ENCODE measurements at regions not wholly inside any gene's neighbourhood (a gene's known extent, or its start where the extent isn't known, plus 50 kb on each side); places are given as distances from the start of the nearest gene placed in this dataset.

DNA sequence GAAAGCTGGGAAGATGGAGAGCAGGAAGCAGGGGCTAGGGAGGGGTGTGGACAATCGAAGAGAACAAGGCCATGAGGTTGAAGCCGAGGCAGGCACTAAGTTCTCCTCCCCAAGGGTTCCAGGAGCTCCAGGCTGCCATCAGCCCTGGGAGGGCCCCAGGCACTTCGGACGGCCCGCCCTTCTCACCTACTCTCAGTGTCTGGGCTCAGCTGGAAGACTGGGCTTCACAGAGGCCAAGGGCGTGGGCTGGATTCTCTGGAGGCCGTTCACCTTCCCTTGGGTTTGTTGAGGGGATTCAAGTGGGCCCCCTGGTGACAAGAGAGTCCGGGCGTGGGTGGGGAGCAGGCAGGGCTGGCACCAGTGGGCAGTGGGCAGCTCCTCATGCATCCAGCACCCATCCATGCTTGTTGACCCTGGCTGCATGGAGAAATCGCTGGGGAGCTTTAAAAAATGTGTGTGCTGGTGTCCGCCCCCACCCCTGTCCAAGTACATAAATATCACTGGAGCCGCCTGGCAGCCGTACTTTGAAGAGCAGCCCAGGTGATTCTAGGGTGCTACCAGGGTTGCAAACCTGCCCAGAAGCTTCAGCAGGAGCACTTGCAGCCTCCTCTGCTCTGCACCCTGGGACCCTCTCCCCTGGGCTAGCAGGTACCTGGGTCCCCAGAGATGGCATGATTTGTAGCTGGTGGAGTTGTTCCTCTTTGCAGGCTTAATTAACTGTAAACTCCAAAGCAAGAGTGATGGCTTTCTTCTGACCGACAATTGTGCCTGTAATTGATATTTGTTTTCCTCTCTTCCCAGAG is 74.3 kb downstream of the RTL6 start:
- DNase-seq (ENCODE audit: low spot score): no peak

DNA sequence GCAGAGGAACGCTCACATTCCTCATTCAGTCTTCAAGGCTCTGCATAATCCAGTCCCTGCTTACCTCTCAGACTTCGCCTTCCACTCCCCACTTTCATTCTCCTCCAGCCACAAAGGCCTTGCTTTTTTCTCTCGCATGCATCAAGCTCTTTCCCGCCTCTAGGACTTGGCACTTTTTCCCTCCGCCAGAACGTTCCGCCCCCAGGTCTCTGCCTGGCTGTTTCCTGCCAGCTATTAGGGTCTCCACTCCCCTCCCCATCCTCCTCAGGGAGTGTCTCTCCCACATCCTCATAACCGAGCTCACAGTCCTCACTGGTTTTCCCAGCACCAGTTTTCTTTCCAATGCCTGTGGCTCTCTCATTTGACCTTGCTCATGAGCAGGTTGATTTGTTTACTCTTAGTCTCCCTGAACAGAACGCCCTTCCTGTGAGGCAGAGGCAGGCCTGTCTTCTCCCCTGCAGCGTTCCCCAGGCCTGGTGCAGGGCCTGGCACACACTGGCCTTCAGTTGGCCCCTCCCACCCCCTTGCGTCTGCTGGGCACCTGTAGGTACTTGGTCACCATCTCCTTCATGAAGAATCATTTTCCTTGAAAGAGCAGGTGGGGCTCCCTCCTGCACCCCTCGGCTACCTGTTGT is 75.2 kb downstream of the RTL6 start:
- no peak for DNase-seq (ENCODE audit: low spot score)

DNA sequence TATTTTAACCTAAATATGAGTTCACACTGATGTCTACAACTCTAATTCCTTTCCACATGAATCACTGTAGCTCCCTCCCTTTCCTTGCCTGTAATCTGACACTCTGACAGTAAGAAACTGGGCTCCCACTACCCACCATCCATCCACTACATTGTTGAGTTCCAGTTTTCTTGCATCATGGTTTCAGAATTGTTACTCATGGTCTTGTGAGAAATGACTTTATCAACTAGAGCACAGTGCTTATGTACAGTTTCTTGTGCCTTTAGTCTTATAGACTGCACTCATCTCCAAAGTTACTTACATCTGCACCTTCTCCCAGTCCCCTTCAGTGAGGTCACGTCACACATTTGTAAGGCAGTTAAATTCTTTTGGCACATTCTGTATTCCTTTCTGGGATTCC is 78.6 kb downstream of the RTL6 start:
- no peak for DNase-seq (ENCODE audit: low spot score)

DNA sequence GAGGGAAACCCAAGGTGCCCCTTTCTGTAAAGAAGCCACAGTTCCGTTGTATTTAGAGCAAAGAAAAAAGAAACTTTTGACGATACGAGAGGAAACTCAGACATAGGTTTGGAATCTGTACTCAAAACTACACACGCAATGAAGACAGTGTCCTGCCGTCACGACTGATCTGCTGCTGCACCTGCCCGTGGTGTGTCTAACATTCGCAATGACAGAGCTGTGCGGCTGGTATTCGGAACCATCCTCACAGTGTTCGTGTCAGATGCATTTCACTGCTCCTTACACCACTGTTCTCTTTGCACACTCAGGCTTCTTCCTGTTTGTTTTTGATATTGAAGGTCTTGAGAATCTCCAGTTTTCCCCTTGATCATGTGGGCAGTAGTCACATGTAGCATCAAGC is 84.8 kb downstream of the RTL6 start:
- no peak for DNase-seq (ENCODE audit: low spot score)

DNA sequence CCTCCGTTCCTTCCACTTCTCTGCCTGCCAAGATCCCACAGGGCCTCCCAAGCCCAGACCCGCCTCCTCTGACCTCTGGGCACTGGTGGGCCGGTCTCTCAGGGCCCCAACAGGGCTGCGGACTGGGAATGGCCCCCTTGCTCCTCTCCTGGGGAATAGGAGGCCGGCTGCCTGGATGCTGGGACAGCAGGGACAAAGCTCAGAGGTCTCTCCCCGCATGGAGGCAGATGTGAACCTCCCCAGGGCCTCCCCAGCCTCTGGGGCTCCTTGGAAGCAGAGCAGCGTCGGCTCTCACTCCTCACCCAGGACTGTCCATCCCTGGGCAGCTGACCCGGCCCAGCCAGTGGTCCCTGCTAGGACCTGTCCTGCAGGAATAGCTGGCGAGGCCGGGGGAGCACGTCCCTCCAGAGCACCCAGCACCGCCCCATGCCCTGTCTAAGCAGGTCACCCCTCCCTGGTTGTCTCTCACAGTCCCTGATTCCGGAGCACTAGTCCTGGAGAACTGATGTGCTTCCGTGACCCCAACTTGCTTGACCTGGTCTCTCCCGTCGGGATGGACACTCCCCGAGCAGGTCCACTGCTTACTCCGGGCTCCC is 85.8 kb downstream of the RTL6 start:
- DNase-seq (ENCODE audit: low spot score): no peak

DNA sequence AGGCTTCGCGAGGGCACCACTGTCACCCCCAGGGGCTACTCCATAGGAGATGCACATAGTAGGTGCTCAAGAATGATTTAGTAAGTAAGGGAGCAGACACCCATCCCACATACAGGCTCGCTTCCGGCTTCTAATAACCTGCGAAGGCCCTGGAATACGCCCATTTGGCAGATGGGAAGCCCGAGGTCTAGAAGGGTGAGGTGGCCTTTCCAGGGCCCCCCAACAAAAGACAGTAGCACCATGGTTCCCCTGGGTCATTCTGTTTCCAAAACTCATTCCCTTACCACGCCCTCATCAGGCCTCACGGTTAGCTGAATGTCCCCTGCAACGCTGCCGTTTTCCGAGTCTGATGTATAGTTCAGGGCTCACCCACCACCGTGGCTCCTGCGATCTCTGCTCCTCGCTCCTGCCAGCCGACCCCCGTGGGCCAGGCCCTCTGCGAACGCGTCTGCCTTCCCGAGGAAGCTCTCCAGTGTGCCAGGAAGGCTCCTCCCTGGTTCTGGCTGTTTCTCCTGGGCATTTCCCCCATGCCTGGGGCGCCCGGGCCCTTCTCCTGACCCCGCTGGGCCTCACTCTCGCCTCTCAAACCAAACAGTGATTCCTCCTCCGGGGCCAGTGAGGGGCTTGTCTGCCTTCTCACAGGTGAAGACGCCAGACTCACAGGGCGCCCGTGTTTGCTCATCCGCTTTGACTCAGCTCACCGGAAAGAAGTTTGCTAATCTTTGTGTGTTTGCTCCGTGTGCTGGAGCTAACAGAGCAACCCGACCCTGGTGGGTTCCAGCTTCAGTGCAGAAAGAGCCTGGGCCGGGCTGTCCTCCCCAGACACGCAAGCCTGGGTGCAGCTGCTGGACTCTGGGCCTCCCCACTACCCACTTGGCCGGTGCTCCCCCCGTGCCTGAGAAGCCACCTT is 86.6 kb downstream of the RTL6 start:
- no peak for DNase-seq (ENCODE audit: low spot score)

DNA sequence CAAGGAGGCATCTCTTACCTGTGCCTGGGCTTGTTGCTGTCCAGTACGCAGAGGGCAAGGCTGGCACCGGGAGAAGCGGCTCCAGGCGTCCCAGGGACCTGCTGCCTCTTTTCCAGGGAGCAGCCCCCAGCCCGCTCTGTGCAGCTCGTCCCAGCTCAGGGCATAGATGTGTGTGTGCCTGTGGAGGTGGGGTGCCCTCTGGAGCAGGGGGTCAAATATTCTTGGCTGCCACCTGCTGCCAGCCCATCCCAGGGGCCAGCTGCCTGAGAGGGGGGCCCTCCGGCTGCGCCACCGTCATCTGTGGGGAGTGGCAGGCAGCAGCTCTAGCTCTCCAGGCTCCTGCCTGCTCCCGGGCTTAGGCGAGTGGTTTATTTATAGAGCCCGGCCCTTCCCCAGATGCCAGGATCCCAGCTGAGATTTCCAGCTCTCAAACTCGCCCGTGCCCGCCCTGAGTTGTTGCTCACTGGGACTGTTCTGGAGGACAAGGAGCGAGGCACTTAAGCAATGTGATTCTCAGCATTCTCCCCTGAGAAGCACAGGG is 87.5 kb downstream of the RTL6 start:
- DNase-seq (ENCODE audit: low spot score): no peak

DNA sequence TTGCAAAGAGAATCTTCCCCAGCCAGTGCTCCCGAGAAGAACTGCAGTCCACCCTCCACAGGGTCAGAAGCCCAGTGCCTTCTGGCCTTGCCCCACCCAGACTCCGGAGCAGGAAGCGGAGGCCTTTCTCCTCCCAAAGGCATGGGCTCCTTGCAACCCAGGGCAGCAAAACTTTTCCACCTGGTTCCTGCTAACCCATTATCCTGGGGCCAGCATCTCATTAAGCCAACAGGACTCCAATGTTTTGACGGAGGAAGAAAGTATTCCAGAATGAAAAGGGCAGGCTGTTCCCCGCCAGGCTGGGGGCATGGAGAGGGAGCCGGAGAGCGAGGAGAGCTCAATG is 88.1 kb downstream of the RTL6 start:
- no peak for DNase-seq (ENCODE audit: low spot score)

DNA sequence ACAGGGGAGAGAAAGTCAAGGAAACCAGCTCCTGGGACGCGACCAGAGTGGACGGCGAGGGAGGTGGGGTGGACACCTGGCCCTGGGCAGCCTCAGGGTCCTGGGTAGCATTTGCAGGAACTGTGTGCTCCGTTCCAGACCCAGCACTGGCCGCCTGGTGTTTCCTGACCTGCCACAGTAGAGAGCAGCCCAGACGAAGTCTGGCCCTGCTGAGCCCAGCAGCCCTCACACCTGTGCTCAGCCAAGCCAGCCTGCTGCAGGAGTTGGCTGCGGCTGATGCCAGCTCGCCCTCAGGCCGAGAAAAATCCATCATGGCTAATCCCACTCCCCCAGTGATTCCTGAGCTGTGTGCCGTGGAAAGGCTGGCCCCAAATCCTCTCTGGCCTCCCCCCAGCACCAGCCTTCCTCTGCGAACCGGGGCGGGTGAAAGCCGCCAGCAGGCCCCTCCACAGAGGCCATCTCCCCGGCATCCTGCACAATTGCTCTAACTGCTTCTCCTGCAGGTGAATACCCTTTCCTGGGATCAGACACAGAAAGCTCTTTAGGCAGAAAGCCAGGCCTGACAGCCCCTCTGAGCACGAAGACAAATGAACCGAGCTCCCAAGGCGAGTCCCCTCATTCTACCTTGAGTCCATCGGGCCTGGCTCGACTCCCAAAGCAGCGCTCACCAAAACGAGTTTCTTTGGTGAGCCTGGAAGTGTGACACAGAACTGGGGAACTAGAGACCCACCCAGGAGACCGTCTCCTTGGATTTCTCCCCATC is 88.6 kb downstream of the RTL6 start:
- no peak for DNase-seq (ENCODE audit: low spot score)

DNA sequence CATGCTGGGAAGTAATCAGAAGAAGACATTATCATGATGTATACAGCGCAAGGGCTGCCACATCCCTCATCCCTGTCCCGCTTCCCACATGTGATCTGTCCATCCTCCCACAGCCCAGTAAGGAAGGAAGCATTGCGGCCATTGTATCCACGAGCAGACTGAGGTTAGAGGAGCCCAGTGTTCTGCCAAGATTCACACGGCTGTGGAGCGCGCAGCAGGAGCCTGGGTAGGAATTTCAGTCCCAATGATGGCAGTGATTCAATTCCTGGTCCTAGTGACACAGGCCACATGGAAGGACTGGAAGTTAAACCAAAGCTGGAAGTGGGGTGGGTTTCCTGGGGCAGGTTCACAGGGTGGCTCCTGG is 89.2 kb downstream of the RTL6 start:
- no peak for DNase-seq (ENCODE audit: low spot score)

DNA sequence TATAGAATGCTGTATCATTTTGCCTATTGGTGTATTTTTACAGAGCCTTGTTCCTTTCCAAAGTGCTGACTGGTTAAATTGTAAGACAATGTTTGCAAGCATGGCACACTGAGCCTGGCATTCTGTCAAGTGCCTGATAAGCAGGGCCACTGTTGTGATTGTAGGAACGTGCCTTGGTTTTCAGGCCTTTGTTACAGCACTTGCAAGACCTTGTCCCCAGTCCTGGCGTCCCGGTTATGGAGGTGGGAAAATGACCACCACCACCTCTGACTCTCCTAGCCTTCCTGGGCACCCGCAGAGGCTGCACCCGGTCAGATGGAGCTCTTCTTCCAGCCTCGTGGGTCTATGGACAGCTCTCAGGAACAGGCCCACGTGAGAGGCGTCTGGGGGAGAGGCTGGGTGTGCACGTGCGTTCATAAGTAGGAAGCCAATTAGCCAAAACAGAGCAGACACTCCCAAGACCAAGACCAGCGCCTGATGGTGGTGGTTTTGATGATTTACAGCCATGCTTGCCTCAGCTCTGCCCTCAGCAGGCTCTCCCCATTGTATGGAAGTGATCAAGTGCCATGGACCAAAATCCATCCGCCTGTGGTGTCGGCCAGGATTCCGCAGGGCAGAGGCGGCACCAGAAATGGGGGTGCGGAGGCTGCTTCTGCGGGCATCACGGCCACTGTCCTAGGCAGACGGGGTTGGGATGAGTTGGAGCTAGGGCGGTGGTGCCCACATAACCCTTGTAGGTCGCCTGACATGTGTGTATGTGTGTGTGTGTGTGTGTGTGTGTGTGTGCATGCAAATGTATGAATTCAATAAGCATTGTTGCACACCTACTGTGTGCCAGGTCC is 89.8 kb downstream of the RTL6 start:
- no peak for DNase-seq (ENCODE audit: low spot score)

DNA sequence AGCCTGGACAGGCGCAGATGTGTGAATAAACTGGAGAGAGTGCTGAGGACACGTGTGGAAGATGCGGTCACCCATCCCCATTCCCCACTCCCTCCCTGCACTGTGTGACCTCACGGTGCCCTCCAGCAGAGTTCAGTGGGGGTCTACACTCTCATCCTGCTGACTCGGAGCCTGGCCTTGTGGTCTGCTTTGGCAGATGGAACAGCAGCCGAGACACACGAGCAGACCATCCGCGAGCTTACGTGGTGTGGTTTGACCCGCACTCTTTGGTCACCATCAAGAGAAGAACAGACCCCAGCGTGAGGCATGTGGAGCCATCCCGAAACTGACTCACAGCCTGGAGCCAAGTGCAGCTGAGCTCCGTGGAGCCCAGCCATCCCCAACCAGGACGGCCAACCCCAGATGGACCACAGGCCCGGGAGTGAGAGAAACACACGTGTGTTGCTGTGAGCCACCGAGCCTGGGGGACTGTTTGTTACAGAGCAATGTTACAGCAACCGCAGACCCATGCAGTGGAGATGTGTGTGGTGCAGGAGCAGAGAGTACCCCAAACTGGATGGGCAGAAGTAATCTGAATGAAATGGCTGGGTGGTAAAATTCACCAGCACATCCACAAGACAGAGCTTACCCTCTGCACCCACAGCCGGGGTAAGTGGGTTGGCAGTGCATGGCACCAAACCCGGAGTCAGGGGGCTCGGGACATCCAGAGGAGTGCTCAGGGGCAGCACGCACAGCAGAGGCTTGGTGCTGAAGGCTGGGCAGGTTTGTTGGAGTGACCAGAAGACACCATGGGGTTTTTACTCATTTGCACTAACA is 90.7 kb downstream of the RTL6 start:
- no peak for DNase-seq (ENCODE audit: low spot score)

DNA sequence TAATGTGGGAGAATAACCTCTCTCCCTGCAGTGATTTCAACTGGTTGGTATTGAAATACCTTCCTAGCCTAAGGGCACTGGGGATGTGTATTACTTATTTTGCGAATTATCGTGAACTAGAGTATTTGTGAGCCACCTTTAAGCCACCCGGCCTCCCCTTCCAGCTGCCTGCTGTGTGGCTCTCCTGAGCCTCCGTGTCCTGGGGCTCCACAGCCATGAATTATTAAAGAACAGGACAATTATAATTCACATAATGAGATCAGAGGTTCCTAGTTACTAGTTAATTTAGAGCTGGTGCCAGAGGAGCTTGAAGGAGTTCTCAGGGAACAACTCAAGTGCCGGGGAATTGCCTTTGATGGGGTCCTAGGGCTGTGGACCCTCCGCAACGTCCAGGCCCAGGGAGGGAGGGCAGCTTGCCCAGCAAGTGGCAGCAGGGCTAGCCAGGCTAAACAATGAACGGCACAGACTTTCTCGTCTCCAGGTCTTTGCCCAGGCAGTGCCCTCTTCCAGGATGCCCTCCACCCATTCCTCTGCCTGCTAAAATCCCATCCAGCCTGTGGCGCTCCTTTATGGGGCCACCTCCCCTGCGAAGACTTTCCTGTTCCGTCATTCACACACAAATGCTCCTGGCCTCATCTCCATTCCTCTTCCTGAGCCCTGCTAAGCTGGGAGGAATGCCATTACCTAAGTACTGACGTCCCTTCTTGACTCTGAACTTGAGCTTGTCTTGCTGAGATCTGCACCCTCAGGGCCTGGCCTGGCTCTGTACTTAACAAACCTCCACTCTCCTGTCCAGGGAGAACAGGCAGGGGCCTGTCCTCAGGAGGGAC is 91.5 kb downstream of the RTL6 start:
- no peak for DNase-seq (ENCODE audit: low spot score)

DNA sequence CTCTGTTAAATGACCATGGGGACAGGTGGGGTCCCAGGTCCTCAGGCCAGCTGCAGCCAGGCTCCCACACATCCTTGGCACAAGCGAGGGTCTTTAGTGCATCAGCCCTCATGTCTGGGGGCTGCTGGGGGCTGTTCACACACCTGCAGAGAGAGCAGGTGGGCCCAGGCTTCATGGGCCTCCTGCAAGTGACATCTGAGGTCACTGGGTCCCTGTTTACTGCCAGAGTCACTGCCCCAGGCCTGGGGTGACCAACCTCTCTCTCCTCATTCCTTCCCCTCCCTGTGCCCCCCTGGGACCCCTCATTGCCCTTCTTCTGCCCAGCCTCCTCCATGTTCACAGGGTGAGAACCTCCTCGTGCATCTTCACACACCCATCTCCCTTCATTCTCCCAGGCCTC is 92.4 kb downstream of the RTL6 start:
- DNase-seq (ENCODE audit: low spot score): no peak

DNA sequence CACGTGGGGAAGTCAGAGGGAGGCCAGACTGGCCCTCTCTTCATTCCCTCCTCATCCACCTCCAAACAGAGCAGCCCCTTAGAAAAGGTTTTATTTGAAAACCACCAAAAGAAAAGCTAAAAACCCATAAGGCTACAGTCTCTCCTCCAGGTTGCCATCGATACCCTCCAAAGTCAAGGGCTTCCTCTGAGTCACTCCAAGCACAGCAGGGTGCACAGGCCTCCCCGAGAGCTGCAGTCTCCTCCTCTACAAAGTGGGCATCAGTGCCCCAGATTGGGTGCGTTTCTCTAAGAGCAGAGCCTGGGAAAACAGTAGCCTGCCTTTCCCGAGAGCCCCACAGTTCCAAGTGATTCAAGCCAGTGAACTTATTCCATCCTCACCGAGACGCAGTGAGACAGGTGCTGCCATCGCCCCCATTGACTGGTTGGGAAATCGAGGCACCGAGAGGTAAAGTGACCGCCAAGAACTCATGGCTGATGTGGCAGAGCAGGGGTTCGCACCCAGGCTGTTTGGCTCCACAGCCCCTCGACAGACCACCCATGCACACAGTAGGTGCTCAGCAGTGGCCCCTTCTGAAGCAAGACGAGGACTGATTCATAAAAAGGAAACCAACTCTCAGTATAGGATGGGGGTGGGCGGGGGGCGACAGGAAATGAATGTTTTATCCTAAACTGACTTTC is 91.7 kb upstream of the SHISAL1 start:
- DNase-seq (ENCODE audit: low spot score): no peak

DNA sequence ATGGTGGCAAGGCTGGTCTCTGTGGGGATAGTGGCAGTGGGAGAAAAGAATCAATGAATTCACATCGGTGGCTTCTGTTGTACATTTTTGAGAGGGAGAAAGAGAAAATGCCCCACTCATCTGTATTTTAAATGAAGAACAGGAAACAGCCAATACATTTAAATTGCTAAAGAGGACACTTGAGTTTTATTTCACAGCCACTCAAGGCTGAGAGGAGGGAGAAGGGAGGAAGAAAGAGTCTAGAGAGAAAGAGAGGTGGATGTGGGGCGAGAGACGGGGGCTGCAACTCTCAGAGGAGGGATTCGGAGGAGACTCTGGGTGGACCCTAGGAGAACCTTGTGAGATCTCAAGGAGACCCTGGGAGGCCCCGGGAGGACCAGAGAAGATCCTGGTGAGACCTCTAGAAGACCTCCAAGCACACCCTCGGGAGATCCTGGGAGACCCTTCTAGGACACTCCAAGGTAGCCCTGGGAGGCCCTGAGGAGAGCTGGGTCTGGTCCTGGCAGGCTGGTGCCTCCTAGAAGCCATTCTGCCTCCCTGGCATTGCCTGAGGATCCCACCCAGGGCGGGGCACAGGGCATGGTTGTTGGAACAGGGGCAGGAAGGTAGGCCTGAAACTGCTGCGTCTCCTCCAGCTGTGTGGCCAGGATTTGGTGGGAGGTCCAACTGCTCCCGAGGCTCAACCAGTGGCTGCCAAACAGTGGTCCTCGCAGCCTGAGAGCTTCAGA is 91.0 kb upstream of the SHISAL1 start:
- DNase-seq (ENCODE audit: low spot score): no peak

DNA sequence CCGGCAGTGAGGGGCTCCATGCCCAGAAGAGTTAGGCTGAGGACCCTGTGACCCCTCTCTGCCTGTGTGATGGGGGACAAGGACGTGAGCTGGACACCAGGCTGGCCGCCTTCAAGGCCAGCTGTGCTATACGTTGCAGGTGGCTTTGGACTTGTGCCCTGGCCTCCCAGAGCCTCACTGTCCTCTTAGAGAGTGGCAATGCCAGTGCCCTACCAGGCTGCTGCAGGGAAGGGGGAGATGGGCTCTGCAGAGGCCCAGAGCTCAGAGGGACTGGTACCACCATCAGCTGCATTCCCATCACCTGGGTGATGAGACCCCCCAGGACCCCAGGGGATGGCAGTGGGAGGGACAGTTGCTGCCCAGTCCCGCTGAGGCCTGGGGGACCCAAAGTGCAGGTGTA is 90.4 kb upstream of the SHISAL1 start:
- no peak for DNase-seq (ENCODE audit: low spot score)

Measured in D341Med (cell line).